ENCODE measurements at regions not wholly inside any gene's neighbourhood (a gene's known extent, or its start where the extent isn't known, plus 50 kb on each side); places are given as distances from the start of the nearest gene placed in this dataset.

DNA sequence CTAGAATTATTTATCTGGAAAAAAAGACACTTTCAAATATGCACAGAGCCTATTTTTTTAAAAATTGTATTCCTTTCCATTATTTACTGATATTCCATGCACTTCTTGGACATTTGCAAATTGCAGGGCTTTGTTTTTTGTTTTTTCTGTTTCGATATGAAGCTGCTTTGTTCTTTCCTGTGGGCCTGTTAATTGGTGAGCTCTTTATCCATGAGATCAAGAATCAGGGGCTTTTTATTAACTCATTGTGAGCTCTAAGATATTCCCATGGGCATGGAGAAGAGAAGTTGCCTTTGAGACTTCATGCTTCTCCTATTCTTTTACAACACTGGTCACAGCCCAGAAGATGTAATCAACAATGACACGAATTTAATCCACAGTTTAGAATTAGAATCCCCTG lies 145.1 kb downstream of the SAMD5 start:
- Mint-ChIP-seq H3K4me1 (ENCODE audit: low read depth) (no peaks in the 10 kb centered on the region), H3K27ac (no peak overlapping the region), H3K27me3 (ENCODE audit: low read depth) (no peaks in the 10 kb centered on the region), H3K9me3 (no peaks in the 10 kb centered on the region), H3K36me3 (ENCODE audit: low read depth) (no peaks in the 10 kb centered on the region), H3K4me3 (no peak overlapping the region)

DNA sequence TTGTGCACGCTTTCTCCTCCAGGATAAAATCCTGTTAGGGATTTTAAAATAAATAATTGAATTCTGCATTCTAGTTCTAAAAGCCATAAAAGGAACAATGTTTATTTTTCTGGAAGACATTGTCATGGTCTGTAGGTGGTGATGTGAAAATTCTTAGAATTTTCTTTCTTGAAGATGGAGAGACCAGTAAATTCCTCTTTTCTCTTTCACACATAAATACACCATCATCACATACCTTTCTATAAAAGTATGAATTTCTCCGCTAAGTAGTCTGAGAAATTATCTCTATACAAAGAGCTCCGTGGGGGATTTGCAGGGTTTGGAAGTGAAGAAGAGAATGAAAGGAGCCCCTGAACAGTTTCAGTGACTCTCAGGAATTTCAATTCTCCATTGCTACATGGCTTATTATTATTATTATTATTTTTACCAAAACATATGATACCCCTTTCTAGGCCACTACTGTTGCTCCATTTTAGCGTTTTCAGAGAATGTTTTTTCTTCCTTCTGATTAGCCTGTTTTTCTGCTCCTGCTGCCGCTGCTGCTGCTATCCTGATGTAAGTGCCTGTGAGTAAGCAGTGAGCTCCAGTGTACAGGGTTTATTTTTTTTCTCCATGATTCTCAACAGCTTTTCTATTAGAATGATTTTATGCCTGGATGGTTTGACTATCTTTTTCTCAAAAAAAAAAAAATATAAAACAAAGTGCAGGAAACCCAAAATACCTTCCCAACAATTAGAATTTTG lies 145.8 kb downstream of the SAMD5 start:
- no peaks in the 10 kb centered on the region for H3K27me3 Mint-ChIP-seq (ENCODE audit: low read depth)
- no peaks in the 10 kb centered on the region for H3K9me3 Mint-ChIP-seq
- H3K27ac Mint-ChIP-seq = no peak overlapping the region
- H3K4me1 Mint-ChIP-seq (ENCODE audit: low read depth) = no peaks in the 10 kb centered on the region
- no peak overlapping the region for H3K4me3 Mint-ChIP-seq
- no peaks in the 10 kb centered on the region for H3K36me3 Mint-ChIP-seq (ENCODE audit: low read depth)

DNA sequence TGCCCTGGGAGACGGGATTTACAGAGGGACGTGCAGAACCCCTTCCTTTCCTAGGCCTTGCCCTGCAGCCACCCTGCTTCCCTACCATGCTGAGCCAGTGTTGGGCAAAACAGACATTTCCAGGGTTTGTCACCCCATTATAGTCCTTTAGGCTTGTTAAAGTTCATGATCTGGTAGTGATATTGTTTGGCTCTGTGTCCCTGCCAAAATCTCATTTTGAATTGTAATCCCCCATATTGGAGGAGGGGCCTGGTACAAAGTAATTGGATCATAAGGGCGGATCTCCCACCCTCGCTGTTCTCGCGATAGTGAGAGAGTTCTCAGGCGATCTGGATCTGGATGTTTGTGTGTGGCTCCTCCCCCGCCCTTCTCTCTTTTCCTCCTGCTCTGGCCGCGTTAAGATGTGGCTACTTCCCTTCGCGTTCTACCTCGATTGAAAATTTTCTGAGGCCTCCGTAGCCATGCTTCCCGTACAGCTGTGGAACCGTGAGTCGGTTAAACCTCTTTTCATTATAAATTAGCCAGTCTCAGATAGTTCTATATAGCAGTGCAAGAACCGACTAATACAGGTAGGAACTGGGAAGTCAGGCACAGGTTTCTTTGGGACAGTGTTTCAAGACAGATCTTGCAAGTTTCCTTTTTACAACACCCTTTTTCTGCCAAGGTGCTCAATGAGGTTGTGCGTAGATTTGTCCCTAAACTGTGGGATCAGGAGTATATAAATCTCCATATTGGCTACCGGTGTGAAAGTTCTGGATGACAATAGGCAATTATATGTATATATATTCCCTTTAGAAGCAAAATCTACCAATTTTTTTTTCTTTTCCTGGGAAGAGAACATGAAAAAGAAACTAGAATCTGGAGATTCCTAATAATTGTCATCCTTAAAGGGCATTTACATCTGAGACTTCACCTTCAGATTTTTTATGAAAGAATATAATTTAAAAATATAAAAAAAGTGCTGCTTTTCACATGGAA lies 152.1 kb downstream of the SAMD5 start:
- no peaks in the 10 kb centered on the region for H3K4me1 Mint-ChIP-seq (ENCODE audit: low read depth)
- H3K4me3 Mint-ChIP-seq = no peak overlapping the region

DNA sequence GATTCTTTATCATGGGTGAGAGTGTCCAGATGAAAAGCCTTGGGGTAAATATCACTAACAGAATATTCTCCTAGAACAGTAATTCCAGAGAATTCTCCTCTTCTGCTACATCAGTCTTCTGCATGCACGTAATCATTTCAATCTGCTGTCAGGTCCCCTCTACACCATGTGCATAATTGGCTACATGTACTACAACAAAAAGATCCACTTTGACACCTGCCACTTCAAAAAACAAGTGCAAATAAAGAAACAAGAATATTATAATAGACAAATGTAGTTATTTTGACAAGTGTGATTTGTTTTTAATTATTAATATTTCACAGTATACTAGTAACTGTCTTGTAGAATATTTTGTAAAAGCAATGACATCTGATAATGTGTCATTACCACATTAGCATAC lies 154.2 kb downstream of the SAMD5 start:
- no peaks in the 10 kb centered on the region for H3K27me3 Mint-ChIP-seq (ENCODE audit: low read depth)
- no peaks in the 10 kb centered on the region for H3K36me3 Mint-ChIP-seq (ENCODE audit: low read depth)
- H3K9me3 Mint-ChIP-seq = no peaks in the 10 kb centered on the region
- H3K4me1 Mint-ChIP-seq (ENCODE audit: low read depth) = no peaks in the 10 kb centered on the region
- H3K4me3 Mint-ChIP-seq = no peak overlapping the region
- no peak overlapping the region for H3K27ac Mint-ChIP-seq

More for the DNA sequence above, 152.1 kb downstream of the SAMD5 start:
- H3K27me3 Mint-ChIP-seq (ENCODE audit: low read depth) = no peaks in the 10 kb centered on the region
- no peaks in the 10 kb centered on the region for H3K9me3 Mint-ChIP-seq
- H3K27ac Mint-ChIP-seq = no peak overlapping the region
- H3K36me3 Mint-ChIP-seq (ENCODE audit: low read depth) = no peaks in the 10 kb centered on the region

DNA sequence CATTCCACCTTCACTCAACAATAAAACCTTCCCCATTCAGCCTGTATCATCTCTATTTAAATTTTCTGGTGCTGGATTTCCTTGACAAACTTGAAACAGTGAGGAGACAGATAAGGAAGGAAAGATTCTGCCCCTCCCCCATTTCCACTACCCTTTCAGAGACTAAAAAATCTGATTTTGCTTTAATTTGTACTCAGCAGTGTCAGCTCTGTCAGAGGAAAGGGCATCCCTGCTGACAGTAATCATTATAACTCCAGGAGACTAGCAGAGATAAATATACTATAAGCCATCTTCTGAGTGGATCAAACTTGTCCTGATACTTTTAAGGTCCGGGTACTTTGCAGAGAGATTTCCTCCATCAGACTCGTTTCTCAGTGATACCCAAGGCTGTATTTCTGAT lies 155.6 kb downstream of the SAMD5 start:
- Mint-ChIP-seq H3K27me3 (ENCODE audit: low read depth) (no peaks in the 10 kb centered on the region), H3K27ac (no peak overlapping the region), H3K36me3 (ENCODE audit: low read depth) (no peaks in the 10 kb centered on the region), H3K9me3 (no peaks in the 10 kb centered on the region), H3K4me1 (ENCODE audit: low read depth) (no peaks in the 10 kb centered on the region), H3K4me3 (no peak overlapping the region)

DNA sequence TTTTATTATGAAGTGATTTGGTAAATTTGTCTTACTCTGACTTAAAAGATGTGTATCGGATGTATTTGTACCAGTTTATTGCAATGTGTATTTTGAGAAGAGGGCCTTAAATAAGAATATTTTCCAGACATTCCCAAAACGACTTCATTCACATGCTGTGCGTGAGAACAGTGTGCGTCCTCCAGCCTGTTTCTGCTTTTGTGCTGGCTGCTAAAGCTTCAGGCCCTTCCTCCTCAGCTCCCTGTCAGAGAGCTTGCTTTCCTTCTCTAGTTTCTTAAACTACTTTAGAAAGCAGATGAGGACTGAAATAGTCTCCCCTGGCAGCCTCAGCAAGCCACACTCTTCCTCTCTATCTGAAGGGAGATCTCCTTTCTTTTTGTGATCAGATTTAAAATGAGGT lies 157.8 kb downstream of the SAMD5 start:
- no peak overlapping the region for H3K4me3 Mint-ChIP-seq
- no peaks in the 10 kb centered on the region for H3K27me3 Mint-ChIP-seq (ENCODE audit: low read depth)
- no peak overlapping the region for H3K27ac Mint-ChIP-seq
- H3K36me3 Mint-ChIP-seq (ENCODE audit: low read depth) = no peaks in the 10 kb centered on the region
- no peaks in the 10 kb centered on the region for H3K9me3 Mint-ChIP-seq
- no peaks in the 10 kb centered on the region for H3K4me1 Mint-ChIP-seq (ENCODE audit: low read depth)

DNA sequence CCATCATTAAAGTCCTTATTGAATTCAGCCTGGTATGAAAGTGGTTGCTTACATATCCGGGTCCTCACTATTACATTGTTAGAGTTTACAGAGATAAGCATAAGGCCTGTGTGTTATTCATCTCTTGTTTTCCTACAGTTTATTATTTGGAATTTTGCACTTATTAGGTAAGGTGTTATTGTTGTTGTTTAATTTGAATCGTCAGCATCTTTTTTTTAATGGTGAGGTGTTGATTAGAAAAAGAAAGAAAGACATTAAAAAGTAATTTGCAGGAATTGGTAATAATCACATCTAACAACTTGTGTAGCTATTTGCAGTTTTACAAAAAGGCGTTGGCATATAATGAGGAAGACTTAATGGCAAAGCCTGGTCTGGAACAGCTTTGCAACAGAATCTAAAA lies 158.6 kb downstream of the SAMD5 start:
- Mint-ChIP-seq H3K9me3 (no peaks in the 10 kb centered on the region), H3K4me1 (ENCODE audit: low read depth) (no peaks in the 10 kb centered on the region), H3K27me3 (ENCODE audit: low read depth) (no peaks in the 10 kb centered on the region), H3K27ac (no peak overlapping the region), H3K36me3 (ENCODE audit: low read depth) (no peaks in the 10 kb centered on the region), H3K4me3 (no peak overlapping the region)

DNA sequence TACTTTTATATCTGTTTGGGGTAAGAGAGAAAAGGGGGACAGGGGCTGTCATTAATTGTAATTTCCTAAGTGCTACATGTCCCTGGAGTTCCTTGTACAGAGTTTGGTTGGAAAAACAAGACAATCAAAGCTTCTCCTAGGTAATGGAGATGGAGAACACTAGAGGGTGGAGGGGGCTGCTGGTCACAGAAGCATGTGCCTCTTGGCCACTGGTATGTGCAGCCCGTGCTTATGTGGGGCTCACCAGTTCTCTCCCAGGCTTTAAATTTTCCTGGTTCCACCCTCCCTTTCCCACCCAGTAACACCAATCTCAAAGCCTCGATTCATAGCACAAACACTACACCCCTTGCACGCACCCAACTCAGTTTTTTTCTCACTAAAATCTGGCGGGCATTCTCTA lies 165.6 kb downstream of the SAMD5 start:
- no peaks in the 10 kb centered on the region for H3K4me1 Mint-ChIP-seq (ENCODE audit: low read depth)
- no peaks in the 10 kb centered on the region for H3K36me3 Mint-ChIP-seq (ENCODE audit: low read depth)
- no peaks in the 10 kb centered on the region for H3K27me3 Mint-ChIP-seq (ENCODE audit: low read depth)
- H3K9me3 Mint-ChIP-seq = no peaks in the 10 kb centered on the region
- H3K27ac Mint-ChIP-seq = no peak overlapping the region
- H3K4me3 Mint-ChIP-seq = no peak overlapping the region

DNA sequence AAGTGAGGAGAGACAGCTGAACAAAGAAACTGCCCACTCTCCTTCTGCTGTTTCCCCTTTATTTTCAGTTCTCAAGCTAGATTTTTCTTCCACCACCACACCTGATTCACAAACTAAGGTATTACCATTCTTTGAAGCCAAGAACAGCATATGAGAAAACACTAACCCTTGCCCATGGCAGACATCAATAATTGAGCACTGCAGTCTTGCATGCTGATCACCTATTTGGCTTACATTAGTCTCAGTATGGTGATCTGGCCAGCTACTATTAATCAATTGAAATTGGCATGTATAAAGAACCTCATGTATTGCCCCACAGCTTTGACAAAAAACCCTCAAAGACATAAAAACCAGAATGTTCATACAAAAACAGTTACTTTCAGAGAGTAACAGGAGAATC lies 166.3 kb downstream of the SAMD5 start:
- no peaks in the 10 kb centered on the region for H3K27me3 Mint-ChIP-seq (ENCODE audit: low read depth)
- H3K9me3 Mint-ChIP-seq = no peaks in the 10 kb centered on the region
- H3K4me1 Mint-ChIP-seq (ENCODE audit: low read depth) = no peaks in the 10 kb centered on the region
- no peak overlapping the region for H3K4me3 Mint-ChIP-seq
- H3K36me3 Mint-ChIP-seq (ENCODE audit: low read depth) = no peaks in the 10 kb centered on the region
- H3K27ac Mint-ChIP-seq = no peak overlapping the region

DNA sequence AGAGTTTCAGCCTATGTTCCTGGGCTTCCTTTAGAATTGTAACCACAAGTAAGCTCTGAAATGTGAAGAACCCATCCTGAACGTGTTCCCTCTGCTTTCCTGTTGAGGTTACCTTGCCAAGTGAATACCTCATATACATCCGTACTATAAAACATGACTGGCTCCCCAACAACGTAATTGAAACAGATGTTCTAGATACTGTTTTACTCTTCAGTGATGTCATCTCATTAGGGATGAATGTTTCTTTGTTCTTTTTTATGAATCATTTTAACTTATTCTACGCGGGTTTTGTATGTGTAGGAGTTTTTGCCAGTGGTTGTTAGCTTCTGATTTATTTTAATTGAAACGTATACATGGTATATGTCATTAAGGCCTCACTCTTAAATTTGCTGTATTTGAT lies 166.8 kb downstream of the SAMD5 start:
- Mint-ChIP-seq H3K36me3 (ENCODE audit: low read depth) (no peaks in the 10 kb centered on the region), H3K27me3 (ENCODE audit: low read depth) (no peaks in the 10 kb centered on the region)

DNA sequence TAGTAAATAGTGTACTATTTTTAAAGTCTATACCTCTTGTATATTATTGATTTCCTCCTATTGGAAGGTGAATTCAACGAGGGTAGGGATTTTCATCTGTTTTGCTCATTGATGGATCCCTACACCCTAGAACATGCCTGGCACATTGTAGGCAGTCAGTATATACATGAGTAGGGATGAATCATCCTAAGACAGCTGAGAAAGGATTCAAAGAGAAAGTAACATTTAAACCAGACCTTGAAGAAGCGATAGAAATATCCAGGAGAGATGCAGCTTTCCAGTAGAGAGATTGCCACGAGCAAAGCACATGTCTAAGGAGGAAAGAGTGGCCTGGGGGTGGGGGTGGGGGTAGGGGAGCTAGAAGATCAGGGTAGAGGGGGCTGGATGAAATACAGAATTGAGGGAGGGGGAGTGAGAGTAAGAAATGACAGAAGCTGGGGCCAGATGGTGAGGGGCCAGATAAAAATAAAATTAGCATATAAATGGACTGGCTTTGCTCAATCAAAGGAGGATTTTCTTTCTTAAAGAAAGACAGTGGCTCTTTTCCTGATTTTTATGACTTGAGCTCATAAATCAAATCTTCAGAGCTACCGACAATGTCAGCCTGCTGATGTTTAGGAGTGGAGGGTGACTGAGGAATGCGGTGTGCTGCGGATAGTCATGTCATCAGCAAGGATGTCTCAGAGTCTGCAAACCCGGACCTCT lies 168.2 kb downstream of the SAMD5 start:
- Mint-ChIP-seq H3K27ac (no peak overlapping the region), H3K36me3 (ENCODE audit: low read depth) (no peaks in the 10 kb centered on the region), H3K4me1 (ENCODE audit: low read depth) (no peaks in the 10 kb centered on the region), H3K9me3 (no peaks in the 10 kb centered on the region), H3K27me3 (ENCODE audit: low read depth) (no peaks in the 10 kb centered on the region), H3K4me3 (no peak overlapping the region)

More for the DNA sequence above, 166.8 kb downstream of the SAMD5 start:
- no peaks in the 10 kb centered on the region for H3K9me3 Mint-ChIP-seq
- no peak overlapping the region for H3K27ac Mint-ChIP-seq
- no peak overlapping the region for H3K4me3 Mint-ChIP-seq
- H3K4me1 Mint-ChIP-seq (ENCODE audit: low read depth) = no peaks in the 10 kb centered on the region

DNA sequence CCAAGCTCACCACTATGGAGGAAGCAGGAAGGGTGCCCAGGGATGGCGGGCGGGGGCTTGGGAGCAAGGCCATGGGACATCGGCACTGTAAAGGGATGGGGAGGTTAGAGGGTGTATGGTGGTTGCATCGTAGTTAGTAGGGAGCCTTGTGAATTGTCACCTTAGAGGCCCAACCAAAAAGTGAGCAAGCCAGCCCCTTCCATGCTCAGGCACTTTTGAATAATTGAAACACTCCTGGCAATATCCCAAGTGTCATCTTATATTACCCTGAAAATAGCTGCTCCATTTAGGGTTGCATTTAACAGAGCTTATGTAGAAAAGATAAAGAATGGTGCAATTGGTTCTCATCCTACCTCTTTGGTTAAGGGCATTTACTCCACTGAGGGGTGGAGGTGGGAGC lies 169.2 kb downstream of the SAMD5 start:
- Mint-ChIP-seq H3K36me3 (ENCODE audit: low read depth) (no peaks in the 10 kb centered on the region), H3K4me3 (no peak overlapping the region), H3K9me3 (no peaks in the 10 kb centered on the region), H3K27ac (no peak overlapping the region), H3K27me3 (ENCODE audit: low read depth) (no peaks in the 10 kb centered on the region), H3K4me1 (ENCODE audit: low read depth) (no peaks in the 10 kb centered on the region)

DNA sequence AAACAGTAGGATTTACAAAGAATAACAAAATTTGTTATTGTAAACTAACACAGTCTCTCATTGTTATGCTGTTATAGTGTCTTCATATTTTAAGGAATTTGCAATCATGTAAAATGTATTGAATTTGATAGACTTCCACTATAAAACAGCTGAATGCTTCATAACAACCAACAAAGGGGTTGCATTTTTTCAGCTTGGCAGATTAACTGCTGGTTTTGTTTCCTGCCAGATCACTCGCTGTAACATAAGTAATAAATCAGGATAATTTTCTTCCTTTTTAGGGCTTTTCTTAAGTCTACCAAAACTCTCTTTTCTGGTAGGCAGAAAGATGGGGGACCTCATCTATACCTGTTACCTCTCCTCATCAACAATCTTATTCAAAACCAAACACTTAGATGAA lies 169.8 kb downstream of the SAMD5 start:
- no peaks in the 10 kb centered on the region for H3K27me3 Mint-ChIP-seq (ENCODE audit: low read depth)
- no peaks in the 10 kb centered on the region for H3K9me3 Mint-ChIP-seq
- no peaks in the 10 kb centered on the region for H3K36me3 Mint-ChIP-seq (ENCODE audit: low read depth)
- H3K4me3 Mint-ChIP-seq = no peak overlapping the region
- no peaks in the 10 kb centered on the region for H3K4me1 Mint-ChIP-seq (ENCODE audit: low read depth)
- H3K27ac Mint-ChIP-seq = no peak overlapping the region

DNA sequence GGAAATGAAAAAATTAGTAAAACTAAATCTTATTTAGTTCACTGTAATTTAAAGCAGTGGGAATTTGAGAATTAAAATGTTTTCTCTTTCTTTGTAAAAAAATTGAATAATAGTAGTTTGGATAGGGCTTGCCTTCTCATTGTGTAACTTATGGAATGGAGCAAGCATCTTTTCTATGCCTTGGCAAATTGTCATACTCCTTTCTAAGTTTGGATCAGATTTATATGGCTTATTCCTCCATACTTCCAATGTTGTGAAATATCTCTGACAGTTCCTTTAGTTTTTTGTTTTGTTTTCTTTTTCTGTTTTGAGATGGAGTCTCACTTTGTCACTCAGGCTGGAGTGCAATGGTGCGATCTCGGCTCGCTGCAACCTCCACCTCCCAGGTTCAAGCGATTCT lies 176.4 kb downstream of the SAMD5 start:
- Mint-ChIP-seq H3K4me3 (no peak overlapping the region), H3K4me1 (ENCODE audit: low read depth) (no peaks in the 10 kb centered on the region), H3K36me3 (ENCODE audit: low read depth) (no peaks in the 10 kb centered on the region), H3K9me3 (no peaks in the 10 kb centered on the region), H3K27me3 (ENCODE audit: low read depth) (no peaks in the 10 kb centered on the region), H3K27ac (no peak overlapping the region)

Data from T-helper 1 cell treated with Interleukin-12 subunit alpha and Interleukin-12 subunit beta and Interleukin-4 antibody, amounts not matched to agents 30 μg/mL and 1 μg/mL, for 36 hours (primary cell).